Stimulated activated CD4-positive, alpha-beta T cell treated with anti-CD3 and anti-CD28 coated beads, TNF-alpha, amount 100 ng/mL, for 4 hours (primary cell): ENCODE measurements at regions not wholly inside any gene's neighbourhood (a gene's known extent, or its start where the extent isn't known, plus 50 kb on each side); places are given as distances from the start of the nearest gene placed in this dataset.

Source experiments
- DNase-seq, 3 experiments: peaks; one replicate each; pipeline ENCODE4 v3.0.0-alpha.2; 2020; ENCODE audit warnings: low read depth in 3 of 3

DNA sequence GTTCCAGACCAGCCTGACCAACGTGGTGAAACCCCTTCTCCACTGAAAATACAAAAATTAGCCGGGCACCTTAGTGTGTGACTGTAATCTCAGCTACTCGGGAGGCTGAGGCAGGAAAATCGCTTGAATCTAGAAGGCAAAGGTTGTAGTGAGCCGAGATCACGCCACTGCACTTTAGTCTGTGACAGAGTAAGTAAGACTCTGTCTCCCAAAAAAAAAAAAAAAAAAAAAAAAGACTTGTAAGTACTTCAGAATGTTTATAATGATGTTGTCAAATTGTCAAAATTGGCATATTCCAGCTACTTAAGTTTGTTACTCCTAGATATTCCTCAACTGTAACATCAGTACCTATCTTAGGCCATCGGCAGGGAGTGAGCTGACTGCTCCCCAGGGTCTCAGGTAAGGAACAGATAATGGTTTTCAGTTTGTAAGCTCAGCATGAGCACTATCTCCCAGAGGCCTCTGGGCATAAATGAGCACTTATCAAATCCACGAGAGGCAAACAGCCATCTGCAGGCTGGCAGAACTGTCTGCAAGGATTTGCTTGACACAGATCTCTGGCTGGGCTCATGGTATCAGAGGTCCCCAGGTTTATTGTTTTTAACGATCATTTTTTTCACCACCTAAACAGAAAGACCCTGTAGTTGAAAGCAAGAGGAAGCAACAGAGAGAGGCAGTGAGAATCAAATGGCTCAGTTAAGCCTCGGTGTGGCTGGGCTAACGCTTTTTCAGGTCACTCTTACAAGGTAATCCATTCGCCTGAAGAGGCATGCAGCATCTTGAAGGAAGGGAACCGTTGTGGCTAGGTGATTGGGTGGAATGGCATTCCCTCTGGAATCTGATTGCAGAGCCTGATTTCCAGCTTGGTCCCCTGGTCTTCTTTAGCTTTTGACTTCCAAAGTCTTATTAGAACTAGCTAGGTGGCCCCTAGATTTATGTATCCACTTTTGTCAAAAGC lies 115.9 kb downstream of the LY86 start:
- DNase-seq, result no peak

DNA sequence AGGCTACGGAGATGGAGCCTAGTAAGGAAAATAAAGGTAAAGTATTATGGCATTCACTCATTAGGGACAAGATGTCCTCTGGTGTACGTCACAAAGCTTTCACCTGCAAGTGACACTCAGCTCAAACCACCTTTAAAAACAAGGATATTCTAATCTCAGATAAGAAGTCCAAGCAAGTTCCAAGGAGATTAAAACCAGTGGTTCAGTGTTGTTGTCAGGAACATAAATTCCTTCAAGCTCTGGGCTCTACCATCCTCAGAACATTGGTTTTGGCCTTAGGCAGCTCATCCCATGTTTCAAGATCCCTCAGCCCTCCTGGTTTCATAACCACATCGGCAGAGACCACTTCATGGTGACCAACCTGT lies 116.5 kb downstream of the LY86 start:
- no peak for DNase-seq

DNA sequence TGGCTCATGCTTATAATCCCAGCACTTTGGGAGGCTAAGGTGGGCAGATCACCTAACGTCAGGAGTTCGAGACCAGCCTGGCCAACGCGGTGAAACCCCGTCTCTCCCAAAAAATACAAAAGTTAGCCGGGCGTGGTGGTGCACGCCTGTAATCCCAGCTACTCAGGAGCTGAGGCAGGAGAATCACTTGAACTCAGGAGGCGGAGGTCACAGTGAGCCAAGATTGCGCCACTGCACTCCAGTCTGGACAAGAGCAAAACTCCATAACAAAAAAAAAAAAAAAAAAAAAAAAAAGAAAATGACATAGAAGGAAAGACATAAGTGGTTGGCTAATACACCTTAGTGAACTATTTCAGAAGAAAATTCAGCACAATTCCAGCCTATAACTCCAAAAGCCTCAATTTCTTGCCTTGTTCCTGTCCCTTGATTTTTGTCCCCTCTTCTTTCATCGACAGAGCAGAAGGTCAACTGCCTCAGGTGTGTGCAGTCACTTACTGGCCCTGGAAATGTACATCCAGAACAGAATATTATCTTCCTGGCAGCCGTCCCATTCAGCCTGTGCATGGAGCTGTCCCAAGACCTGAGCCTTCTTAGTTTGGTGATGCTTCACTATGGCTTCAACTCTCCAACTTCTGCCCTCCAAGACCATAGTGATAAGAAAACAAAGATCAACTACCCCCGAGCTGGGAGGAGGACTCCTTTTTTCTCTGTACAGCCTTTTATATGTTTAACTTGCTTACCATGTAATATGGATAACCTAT lies 117.6 kb downstream of the LY86 start:
- DNase-seq, result no peak

DNA sequence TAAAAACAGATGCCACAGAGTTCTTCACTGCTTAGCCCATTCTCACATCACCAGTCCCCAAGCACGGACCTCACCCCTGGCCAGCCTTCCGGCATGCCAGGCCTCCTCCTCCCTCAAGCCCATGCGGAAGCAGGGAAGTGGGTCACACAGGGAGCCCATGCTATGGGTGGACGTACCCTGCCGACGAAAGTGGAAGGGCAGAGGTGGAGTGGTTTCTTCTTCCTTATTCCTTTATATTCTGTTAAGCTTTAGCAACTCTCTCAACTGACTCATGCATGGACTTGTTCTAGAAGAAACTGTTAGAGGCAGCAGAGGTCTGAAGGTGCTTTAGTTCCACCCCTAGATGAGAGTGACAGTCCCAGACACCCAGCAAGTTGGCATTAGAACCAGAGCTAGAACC lies 118.6 kb downstream of the LY86 start:
- DNase-seq, result no peak

DNA sequence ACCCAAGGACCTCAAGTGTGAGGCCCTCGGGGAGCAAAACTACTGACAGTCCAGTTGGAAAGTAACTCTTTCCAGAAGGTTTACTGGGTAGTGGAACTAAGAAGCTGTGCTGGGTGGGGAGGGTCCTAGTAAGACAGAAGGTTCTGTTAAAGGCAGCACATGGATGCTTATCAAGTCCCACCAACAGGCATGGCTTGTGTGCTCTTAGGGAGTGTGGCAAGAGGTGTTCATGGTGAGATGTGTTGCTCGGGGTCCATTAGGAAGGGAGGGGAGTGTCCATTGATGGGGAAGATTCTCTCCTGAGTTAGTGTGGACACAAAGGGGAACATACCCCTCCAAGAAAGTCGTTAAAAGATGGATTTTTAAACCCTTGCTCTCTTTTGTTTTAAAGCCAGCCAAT lies 120.6 kb downstream of the LY86 start:
- no peak for DNase-seq

DNA sequence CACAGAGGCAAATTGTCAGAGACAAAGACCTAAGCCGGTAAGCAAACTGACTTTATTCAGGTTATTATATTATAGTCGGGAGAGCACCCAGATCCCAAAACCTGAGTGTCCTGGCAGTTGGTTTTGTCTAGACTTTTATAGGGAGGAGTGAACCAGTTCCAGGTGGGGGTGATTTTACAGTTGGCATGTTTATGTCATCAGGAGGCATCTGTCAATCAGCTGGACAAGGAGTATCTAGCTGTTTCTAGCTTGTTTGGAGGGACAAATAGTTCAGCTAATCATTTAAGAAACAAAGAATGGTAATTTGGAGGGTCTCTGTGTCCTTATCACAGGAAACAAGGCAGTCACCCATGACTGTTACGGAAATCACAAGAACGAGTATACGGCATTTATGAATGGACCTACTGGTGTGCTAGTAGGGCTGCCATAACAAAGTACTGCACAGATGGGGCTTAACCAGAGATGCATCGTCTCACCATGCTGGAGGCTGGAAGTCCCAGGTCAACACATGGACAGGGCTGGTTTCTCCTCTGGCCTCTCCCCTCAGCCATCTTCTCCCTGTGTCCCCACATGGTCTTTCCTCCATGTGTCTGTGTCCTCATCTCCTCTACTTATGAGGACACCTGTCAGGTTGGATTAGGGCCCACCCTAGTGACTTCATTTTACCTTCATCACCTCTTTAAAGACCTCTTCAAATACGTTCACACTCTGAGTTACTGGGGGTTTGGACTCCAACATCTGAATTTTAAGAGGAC lies 122.7 kb downstream of the LY86 start:
- DNase-seq, result no peak

DNA sequence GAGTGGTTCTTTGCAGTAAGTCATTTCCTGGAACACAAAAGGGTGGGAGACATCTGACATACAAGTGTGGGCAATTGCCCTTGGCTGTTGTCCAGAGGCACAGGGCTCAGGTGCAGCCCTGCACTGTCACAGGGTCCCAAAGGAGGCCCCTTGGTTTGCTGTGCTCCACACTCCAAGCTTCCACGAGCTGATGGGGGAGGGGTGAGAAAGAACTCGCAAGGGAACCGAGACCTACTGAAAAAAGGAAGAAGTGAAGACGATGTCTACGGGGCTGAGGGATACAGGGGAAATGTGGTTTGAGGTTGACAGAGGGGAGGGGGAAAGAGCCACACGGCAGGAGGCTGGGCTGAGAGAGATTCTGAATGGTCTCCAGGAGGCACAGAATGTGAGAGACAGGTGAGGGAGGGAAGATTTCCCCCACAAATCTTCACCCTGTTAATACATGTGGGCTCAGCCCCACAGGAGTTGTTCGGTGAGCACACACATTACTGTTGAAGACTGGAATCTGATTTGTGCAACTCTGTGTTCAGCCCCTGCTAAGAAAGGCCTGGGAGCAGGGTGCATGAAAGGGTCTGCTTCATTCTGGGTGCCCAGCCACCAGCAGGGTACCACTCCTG lies 123.4 kb downstream of the LY86 start:
- no peak for DNase-seq

DNA sequence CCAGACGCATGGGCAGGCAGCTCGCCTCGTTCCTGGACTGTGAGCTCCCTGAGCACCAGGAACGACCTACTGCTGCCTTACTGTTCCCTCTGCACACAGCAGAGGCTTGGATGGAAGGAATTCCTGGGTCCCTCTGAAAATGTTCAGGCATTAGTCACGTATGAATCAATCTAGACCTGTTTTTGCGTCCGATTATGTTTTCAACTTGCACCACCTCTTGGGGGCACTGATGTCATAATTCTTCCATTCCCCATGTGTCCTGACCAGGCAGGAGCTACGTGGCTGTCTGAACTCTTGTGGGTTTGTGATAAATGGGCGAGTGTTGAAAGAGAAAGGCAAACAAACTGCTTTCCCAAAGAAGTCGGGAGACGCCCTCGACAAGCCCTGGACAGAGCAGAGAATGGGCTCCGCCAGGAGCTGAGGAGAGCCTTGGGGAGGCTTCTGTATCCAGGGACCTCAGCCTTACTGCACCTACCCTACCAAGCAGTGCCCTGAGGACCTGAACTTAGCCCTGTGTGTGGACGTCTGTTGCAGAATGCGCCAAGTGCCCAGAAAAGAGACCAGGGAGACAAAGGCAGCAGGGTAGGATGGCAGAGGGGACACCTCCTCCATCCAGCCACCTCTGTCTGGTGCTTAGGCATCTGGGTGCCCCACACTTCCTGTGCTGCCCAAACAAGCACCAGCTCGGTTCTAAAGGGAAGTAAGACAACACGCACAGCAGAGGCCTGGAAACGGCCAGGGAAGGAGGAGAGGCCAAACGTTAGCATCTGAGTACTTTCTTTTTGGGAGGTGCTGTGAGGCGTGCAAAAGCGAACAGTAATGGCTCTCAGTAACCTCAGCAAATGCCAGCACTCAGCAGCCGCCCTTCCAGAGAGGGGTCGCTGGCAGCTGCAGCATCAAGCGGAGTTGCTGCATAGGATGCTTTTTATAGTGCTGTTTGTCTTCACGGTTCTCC lies 124.2 kb downstream of the LY86 start:
- DNase-seq, result no peak

DNA sequence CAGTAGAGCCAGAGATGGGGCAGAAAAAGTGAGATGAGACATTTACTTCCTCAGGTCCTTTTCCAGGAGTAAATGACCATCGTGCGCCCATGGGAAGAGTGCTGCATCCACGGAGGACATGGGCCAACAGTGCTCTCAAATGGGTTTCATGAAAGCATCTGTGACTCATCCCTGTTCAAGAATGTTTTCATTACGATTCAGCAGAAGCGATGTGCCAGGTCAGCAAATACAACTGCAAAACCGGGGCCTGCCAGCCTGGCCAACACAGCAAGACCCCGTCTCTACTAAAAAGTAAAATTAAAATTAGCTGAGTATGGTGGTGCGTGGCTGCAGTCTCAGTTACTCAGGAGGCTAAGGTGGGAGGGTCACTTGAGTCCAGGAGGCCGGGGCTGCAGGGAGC lies 125.1 kb downstream of the LY86 start:
- DNase-seq, result no peak

DNA sequence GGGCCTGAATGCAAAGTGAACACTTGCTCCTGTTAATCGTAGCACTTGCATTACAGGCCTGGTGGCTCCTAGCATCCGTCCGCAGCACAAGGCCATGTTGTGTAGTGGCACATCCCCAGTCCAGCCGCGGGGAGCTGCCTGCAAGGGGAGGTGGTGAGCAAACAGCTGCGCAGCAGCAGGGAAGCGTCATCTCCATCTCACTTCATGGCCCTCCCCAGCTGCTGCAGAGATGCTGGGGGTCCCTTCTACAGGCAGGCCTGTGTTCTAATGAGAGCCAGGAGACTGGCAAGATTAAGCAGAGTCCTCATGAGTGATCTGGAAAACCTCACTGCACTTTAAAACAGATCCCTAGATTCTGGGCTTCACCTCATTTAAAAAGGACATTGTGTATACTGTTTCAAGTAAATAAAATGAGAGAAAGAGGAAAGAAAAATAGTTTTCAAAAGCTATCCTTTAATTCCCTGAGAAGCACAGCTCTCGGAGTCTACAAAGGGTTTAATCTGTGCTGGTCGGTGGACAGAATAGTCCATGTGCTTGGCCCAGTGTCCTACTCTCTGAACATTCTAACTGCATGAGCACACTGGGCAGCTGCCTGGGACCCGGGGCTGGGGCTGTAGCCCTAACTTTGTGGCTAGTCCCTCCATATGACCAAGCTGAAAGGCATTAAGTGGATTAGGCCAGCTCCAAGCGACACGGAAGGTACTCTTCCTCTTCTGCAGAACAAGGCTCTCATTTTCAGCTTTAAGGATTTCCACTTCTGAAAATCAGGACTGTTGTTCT lies 125.8 kb downstream of the LY86 start:
- DNase-seq, result no peak

DNA sequence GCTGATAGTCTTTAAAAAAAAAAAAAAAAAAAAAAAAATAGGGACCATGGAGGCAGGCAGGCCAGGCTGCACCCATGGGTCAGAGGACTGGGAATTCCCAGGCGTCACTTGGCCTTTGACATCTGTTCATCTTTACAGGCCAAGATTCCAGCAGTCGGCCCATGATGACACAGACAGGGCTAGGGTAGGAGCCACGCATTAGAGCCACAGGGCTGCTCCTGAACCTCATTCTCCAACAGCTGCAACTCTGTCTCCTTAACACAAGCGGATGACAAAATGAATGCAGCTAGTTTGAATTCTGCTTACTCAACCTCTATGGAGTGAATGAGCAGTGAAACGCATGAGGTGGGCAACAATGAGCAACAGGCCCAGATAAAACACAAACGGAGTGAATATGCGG lies 126.4 kb downstream of the LY86 start:
- DNase-seq, result no peak

DNA sequence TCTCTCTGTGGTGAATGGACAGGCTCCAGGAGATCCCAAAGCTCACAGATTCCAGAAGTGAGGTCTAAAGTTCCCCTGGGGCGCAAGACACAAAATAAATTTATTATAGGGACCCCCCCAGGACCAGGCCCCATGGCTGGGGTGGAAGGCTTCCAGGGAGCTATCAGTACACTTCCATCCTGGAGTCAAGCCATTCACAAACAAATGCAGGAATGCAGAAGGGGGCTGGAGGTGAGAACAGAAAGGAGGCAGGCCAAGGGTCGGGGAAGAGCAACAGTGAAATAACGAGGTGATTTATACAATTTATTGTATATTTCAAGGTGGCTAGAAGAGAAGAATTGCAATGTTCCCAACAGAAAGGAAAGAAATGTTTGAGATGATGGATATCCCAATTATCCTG lies 126.9 kb downstream of the LY86 start:
- no peak for DNase-seq

DNA sequence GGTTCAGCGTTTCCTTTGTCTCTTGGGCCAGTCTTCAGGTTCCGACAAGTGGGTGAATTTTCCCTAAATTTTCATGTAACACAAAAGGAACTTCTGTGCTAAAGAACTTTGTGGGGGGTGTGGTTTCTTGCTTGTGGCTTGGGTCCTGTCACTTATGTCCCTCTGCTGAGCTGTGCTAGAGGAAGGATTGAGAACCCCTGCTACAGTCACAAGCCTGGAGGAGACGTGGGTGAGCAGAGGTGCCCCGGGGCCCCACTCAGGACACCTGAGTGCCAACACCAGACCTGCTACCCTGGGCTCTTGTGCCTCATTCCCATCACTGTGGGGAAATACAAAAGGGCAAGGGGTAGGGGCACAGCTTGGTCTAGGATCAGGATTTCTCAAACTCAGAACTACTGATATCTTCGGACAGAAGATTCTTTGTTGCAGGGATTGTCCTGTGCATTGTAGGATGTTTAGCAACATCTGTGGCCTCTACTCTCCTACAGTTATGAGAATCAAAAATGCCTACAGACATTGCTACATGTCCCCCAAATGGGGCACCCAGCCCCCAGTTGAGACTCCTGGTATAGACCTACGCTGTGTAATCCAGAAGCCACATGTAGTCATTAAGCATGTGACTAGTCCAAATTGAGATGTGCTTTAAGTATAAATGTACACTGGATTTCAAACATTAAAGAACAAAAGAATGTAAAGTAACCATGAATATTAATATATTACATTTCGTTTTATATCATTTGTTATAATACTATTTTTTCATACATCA lies 128.7 kb downstream of the LY86 start:
- DNase-seq, result no peak

DNA sequence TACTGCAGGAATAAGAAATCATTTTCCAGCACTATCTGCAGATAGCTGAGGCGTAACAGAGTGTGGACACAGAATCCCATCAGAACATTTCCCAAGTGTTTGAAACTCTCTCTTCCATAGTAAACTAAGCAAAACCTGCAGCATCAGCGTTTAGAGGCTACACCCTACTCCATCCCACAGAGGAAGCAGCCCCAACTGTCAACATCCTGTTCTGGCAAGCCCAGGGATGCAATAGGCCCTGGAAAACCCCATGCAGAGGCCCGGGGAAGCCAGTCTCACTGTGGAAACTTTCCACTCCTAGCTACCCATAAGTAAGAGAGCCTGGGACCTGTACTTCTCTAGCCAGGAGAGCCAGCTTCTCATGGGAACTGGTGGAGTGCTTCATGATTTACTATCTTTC lies 129.4 kb downstream of the LY86 start:
- DNase-seq, result no peak

DNA sequence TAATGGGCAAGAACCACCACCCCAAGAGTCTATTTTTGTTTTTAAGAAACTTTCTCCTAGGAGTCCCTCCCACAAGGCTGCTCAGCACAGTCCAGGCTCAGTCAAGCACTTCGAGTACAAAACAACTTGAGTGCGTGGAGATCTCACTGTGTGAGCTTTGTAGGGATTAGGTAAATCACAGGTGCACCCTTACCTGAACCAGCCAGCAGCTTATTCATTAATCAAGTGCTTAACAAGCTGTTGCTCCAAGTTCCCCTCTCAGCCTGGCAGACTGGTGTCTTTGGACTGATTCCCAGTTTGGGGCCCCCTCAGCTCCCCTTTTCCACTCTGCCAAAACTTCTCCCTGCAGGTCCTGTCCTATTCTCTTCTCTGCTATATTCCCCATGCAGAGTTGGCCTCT lies 133.1 kb downstream of the LY86 start:
- no peak for DNase-seq

DNA sequence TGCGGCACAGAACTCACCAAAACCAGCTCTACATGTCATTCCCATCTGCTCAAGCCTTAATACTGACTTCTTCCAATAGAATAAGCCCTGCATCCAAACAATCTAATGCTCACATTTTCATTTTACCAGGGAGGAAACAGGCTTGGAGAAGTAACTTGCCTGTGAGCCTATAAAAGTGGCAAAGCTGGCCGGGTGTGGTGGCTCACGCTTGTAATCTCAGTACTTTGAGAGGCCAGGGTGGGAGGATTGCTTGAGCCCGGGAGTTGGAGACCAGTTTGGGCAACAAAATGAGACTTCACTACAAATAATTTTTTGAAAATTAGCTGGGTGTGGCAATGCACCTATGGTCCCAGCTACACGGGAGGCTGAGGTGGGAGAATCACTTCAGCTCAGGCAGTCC lies 133.7 kb downstream of the LY86 start:
- DNase-seq, result no peak

DNA sequence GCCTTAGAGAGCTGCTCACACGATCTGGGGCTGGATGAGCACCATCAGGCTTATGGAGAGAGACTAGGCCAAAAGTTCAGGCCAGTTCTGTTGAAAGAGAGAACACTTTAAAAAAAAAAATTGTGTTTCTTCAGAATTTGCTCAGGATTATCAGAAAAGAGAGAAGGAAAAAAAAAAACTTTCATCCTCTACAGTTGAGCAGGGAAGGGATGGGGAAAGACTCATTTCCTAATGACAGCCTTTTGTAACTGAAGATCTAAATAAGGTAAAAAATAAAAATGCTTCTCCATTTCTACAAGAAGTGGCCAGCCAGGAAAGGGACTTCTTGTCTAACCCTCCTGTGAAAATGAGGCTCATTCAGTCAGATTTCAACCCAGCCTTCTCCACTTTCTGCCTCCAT lies 134.8 kb downstream of the LY86 start:
- no peak for DNase-seq

DNA sequence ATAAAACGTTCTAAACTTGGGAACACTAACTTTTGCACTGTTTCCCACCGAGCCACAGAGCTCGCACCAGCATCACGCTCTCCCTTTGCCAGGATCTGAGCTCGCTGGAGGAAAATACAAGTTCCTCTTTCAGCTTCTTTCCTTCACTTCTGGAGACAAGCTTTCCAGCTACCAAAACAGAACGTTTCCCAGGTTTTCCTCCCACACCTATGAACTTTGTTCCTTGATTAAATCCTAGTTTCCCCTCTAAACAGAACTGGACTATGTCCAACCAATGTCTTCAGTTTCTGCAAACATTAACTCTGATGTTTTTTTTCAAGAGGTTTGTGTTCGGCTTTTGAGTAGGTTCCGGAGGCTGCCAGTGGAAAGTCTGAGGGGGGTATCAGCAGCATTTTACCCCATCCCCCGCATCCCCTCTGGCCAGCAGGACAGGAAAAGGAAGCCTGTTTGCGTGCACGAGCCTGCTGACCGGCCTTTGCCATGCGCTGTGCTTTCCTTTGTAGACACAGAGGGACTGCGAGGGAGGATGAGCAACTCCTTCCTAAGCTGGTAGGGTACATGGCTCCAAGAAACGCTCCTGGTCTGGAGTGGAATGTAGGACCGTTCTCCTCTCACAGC lies 135.5 kb downstream of the LY86 start:
- DNase-seq, result no peak
